ENCODE measurements at regions not wholly inside any gene's neighbourhood (a gene's known extent, or its start where the extent isn't known, plus 50 kb on each side); places are given as distances from the start of the nearest gene placed in this dataset.
"Not testable (repeated sequence)": the region's sequence is repeated elsewhere in the genome, so short reads cannot be mapped to it uniquely, and the experiment has no call there.

- DNase-seq, result no peak
Observed at GRCh38 chr21:20215959-20216358, 782.2 kb upstream of the NCAM2 start.

GRCh38 chr21:20220586-20220985 lies 777.6 kb upstream of the NCAM2 start:
- no peak for DNase-seq

- not testable (repeated sequence) for DNase-seq
Observed at GRCh38 chr21:20221981-20222380, 776.2 kb upstream of the NCAM2 start.

DNA sequence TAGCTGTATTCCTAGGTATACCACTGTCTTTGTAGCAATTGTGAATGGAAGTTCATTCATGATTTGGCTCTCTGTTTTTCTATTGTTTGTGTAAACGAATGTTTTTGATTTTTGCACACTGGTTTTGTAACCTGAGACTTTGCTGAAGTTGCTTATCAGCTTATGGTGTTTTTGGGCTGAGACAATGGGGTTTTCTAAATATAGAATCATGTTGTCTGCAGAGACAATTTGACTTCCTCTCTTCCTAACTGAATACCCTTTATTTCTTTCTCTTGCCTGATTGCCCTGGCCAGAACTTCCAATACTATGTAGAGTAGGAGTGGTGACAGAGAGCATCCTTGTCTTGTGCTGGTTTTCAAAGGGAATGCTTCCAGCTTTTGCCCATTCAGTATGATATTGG lies 761.6 kb upstream of the NCAM2 start:
- DNase-seq, result not testable (repeated sequence)

DNA sequence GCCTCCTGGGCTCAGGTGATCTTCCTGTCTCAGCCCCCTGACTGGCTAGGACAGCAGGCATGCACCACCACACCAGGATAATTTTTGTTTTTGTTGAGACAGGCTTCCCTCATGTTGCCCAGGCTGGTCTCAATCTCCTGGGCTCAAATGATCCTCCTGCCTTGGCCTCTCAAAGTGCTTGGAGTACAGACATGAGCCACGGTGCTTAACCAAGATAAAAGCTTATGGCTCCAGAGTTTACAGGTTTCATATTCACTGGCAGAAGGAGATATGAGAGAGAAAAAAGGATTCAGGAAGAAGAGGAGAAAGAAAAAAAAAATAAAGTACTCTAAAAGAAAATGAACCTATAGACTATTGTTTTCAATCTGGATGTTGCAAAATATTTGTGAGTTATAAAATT lies 748.8 kb upstream of the NCAM2 start:
- DNase-seq, result no peak

- DNase-seq, result no peak
Observed at GRCh38 chr21:20250337-20250736, 747.9 kb upstream of the NCAM2 start.

GRCh38 chr21:20253261-20253660 lies 744.9 kb upstream of the NCAM2 start:
- DNase-seq, result no peak

DNA sequence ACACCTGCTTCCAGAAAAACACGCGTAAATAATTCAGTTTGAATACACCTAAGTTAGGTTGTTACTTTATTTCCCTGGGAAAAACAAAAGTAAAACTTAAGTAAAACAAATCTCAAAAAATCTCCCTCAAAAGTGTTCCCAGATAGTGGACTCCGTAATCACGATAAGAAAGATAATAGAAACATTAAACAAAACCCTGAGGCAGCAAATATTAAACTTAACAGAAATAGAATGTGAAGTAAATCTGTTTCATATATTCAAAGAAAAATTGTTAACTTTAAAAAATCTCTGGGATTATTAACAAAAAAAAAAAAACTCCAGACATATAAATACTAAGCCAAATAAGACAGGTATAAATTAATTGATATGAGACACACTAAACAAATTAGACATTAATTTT lies 743.2 kb upstream of the NCAM2 start:
- DNase-seq, result no peak

DNA sequence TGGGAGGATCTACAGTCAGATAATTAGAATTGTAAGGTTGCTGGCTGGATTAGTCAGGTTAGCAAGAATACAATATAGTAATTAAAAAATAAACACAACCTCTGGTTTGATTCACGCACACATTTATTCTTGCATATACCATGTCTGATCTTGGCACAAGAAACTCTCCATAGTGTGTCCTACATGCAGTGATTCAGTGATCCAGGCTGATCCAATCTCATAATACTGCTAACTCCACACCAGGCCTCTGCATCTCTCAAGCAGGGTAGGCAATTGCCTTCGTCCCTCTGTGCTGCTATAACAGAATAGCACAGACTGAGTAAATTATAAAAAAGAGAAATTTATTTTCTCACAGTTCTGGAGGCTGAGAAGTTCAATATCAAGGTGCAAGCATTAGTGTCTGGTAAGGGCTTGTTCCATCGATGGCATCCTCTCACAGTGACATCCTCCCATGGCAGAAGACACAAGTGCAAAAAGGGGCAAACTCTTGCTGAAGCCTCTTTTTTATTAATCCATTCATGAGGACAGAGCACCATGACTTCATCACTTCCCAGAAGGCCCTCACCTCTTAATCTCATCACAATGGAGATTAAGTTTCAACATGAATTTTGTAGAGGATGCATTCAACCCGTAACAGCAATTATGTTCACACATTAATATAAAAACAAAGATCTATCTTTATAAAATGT lies 741.0 kb upstream of the NCAM2 start:
- DNase-seq, result no peak

DNA sequence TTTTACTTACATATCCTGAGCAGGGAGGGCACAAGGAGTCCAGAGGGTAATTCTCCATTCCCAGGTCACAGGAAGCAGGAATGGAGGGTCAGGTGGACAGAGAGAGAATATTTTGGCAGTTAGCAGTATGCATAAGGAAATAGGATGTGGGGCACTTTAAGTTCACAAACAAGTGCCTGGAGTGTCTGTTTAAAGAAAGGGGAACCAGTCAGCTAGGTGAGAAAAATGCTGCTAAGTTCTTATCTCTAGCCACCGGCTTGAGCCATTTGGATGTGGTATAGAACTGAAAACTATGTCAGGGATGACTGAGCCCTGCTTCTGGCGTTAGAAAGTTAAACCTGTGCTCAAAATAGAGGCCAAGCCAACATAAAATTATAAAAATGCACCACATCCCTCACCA lies 739.7 kb upstream of the NCAM2 start:
- DNase-seq, result no peak

DNA sequence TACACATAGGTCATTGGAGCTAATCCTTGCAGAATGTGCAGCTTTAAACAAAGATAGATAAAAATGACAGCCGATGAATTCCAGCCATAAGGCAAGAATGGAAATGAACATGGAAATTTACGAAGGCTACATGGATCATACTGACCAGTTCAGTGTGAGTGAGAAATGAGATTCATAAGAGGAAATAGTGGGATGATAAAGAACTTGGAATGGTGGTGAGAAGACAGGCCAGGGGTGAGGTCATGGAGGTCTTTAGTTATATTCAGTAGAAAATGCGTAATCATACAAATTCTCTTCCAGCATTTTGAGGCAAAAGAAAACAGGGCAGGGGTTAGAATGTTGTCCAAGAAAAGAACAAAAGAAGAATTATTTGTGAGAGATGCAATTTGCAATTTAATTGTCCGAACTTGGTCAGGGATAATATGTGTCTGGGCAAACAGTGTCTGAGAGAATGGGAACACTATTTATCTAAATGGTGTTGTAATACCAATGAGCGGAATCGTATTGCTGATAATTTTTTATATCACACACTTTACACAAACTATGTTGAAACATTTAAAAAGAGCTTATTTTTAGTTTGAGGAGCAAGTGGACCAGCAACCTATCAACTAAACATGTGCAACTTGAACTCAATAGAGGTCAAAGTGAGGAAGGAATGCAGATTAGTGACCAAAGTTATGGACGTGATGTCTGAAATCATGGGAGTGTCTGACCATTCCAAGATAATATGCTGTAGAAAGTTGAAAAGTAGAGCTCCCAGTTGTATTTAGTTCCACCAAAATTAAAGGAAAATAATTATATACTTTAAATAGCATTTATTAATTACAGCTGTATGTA lies 739.0 kb upstream of the NCAM2 start:
- DNase-seq, result no peak

- DNase-seq, result no peak
Observed at GRCh38 chr21:20260124-20260523, 738.1 kb upstream of the NCAM2 start.

- no peak for DNase-seq
Observed at GRCh38 chr21:20261364-20261763, 736.8 kb upstream of the NCAM2 start.

DNA sequence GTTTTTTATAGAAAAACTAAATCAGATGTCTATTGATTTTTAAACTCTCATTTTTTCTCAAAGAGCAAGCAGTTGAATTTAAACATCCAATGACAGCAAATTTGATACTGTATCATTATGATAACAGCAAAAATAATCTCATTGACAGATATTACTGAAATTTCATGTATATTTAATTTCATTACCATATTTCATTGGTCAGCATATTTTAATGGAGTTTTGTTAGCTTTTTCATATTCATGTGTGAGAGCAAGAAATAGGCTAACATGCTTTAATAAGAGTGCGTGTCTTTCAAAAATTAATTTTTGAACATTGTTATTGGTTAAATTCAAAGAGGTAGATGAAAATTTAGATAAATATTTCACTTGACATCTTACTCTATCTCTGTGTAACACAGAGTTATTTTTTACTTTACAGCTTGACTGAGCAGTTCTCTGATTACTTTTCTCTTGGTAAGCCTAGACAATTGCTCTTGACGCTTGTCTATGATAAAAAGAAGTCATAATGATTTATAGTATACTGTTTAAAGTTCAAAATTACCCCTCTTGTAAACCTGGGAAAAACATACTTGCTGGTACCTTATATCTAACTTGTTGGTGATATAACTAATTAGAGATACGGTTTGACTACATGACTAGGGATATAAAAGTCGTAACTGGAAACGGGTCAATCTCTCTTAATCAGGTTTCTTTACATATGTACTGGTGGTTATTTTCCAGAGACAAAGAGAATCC lies 732.3 kb upstream of the NCAM2 start:
- DNase-seq, result no peak

- DNase-seq, result no peak
Observed at GRCh38 chr21:20266441-20266710, 731.8 kb upstream of the NCAM2 start.

- no peak for DNase-seq
Observed at GRCh38 chr21:20270365-20271055, 727.7 kb upstream of the NCAM2 start.

DNA sequence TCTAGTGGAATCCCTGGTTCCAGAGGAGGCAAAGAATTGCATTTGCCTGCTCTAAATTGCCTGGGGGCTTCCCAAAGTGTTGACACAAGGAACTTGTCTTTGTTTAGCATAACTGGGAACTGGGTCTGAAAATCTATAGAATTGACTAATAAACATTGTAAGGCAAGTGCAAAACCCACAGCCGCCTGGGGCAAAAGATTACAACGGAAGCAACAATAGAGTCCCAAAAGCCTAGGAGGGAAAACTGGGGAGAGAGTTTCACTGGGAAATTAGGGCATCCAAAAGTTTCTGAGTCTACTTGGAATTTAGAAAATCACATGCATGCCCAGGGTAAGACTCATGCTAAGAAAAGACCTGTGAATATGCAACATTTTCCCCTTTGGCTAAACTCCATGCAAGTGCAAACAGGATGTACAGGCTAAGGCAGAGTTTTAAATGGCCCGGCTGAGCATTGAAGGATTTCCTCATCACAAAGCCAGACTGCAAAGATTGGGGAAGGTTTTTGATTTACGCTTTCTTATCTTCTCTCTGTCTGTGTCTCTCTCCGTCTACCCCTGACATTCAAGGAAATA lies 725.3 kb upstream of the NCAM2 start:
- DNase-seq, result no peak

DNA sequence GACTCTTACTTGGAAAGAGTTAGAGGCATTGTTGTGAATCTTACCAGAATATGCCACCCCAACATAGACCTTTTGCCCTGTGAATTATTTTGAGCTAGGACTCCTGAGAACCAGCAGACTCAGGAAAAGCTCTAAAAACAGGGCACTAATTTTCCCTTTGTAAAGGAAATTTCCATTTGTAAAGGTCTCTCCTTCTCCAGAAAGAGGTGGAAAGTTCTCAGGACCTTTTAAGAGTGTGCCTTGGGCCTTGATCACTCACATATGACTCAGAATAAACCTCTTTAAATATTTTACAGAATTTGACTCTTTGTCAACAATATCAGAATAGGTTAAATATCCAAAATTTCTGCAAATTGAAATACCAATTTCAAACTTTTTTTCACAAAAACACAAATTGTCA lies 721.8 kb upstream of the NCAM2 start:
- DNase-seq, result no peak

DNA sequence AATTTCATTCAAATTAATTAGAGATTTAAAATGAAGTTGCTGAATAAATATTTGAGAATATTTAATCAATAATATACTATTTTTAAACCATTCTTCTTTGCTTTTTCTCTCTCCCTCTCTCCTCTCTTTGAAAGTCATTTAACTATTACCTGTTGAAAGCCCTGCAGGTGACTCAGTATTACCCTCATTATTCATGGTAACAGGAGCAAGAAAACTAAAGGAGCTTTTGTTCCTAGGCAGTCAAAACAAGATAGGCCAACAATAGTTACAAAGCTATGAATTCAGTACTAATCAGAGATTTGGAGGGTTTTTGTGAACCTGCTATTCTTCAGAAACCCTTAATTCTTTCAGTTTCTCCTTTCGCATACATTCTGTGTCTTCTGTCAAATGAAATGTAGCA lies 721.3 kb upstream of the NCAM2 start:
- no peak for DNase-seq

DNA sequence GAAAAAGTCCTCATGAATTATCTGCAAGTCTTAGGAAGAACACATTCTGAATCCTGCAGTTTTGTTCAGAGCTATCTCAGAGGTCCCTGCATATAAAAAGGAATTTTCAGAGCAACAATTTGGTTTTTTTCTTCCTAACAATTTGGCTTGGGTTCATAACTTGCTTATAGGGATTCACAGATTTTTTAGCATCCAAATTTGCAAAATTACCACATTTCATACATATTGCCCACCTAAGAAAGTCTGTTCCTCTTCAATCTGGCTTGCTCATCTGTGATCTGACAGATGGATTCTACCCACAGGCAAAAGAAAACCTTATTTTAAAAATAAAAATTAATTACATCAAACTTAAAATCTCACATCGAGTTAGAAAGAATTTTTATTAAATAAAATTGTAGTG lies 714.4 kb upstream of the NCAM2 start:
- no peak for DNase-seq

- DNase-seq, result no peak
Observed at GRCh38 chr21:20292280-20292679, 705.9 kb upstream of the NCAM2 start.

DNA sequence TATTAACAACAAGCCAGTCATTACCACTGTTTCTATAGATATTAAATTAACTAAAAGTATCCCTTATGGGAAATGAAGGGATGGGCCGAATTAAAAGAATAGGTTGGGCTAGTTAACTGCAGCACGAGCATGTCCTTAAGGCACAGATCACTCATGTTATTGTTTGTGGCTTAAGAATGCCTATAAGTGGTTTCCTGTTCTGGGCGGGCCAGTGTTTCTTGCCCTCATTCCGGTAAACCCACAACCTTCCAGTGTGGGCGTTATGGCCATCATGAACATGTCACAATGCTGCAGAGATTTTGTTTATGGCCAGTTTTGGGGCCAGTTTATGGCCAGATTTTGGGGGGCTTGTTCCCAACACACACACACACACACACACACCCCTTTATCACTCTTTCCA lies 705.4 kb upstream of the NCAM2 start:
- not testable (repeated sequence) for DNase-seq

GRCh38 chr21:20301395-20301794 lies 696.8 kb upstream of the NCAM2 start:
- no peak for DNase-seq

All from DMS 273 treated with DMSO at 0.1 percent for 48 hours (cell line).